ENCODE measurements at regions not wholly inside any gene's neighbourhood (a gene's known extent, or its start where the extent isn't known, plus 50 kb on each side); places are given as distances from the start of the nearest gene placed in this dataset.

GRCh38 chr5:29993286-29993685, 1200.2 kb upstream of the CDH6 start:
- H3K36me3 ChIP-seq (ENCODE audit: insufficient read depth, low read length): no peaks in the 10 kb centered on the region
- no peaks in the 10 kb centered on the region for H3K9me2 ChIP-seq (replicated peaks; ENCODE audit: insufficient read depth, low read length)
- H3K4me3 ChIP-seq (ENCODE audit: low read length): no peak overlapping the region
- no peak overlapping the region for H3K9ac ChIP-seq (ENCODE audit: low read length)
- no peak for DNase-seq
- H4K20me1 ChIP-seq (ENCODE audit: insufficient read depth, low read depth, low read length): no peaks in the 10 kb centered on the region
- H3K9me3 ChIP-seq (ENCODE audit: low read length): peaks cover 30% of the 10 kb centered on the region
- no peak overlapping the region for H3K27ac ChIP-seq (ENCODE audit: low read length)
- no peaks in the 10 kb centered on the region for H3K27me3 ChIP-seq (ENCODE audit: low read length)
- H3K79me2 ChIP-seq (ENCODE audit: low read length): no peaks in the 10 kb centered on the region
- no peaks in the 10 kb centered on the region for H3K4me1 ChIP-seq (ENCODE audit: low read length)
- no peak overlapping the region for H3K4me2 ChIP-seq (ENCODE audit: low read depth, low read length, poor library complexity, severe bottlenecking)
- no peak overlapping the region for H2AFZ ChIP-seq (ENCODE audit: low read length)

GRCh38 chr5:29992248-29992647, 1201.2 kb upstream of the CDH6 start:
- Histone ChIP-seq H3K79me2 (ENCODE audit: low read length) (no peaks in the 10 kb centered on the region), H3K4me3 (ENCODE audit: low read length) (no peak overlapping the region), H3K36me3 (ENCODE audit: insufficient read depth, low read length) (no peaks in the 10 kb centered on the region), H3K4me1 (ENCODE audit: low read length) (no peaks in the 10 kb centered on the region), H3K27ac (ENCODE audit: low read length) (no peak overlapping the region), H3K4me2 (ENCODE audit: low read depth, low read length, poor library complexity, severe bottlenecking) (no peak overlapping the region), H3K9me2 (replicated peaks; ENCODE audit: insufficient read depth, low read length) (no peaks in the 10 kb centered on the region), H3K9me3 (ENCODE audit: low read length) (peaks cover 26% of the 10 kb centered on the region), H2AFZ (ENCODE audit: low read length) (no peak overlapping the region), H4K20me1 (ENCODE audit: insufficient read depth, low read depth, low read length) (no peaks in the 10 kb centered on the region), H3K27me3 (ENCODE audit: low read length) (no peaks in the 10 kb centered on the region), H3K9ac (ENCODE audit: low read length) (no peak overlapping the region)
- DNase-seq: no peak

GRCh38 chr5:29990681-29991080, 1202.8 kb upstream of the CDH6 start:
- Histone ChIP-seq H2AFZ (ENCODE audit: low read length) (no peak overlapping the region), H3K27ac (ENCODE audit: low read length) (no peak overlapping the region), H3K4me3 (ENCODE audit: low read length) (no peak overlapping the region), H3K4me2 (ENCODE audit: low read depth, low read length, poor library complexity, severe bottlenecking) (no peak overlapping the region), H3K27me3 (ENCODE audit: low read length) (no peaks in the 10 kb centered on the region), H4K20me1 (ENCODE audit: insufficient read depth, low read depth, low read length) (no peaks in the 10 kb centered on the region), H3K9me2 (replicated peaks; ENCODE audit: insufficient read depth, low read length) (no peaks in the 10 kb centered on the region), H3K9me3 (ENCODE audit: low read length) (peaks cover 26% of the 10 kb centered on the region), H3K4me1 (ENCODE audit: low read length) (no peaks in the 10 kb centered on the region), H3K36me3 (ENCODE audit: insufficient read depth, low read length) (no peaks in the 10 kb centered on the region), H3K79me2 (ENCODE audit: low read length) (no peaks in the 10 kb centered on the region), H3K9ac (ENCODE audit: low read length) (no peak overlapping the region)
- DNase-seq: no peak

GRCh38 chr5:29984156-29984540, 1209.3 kb upstream of the CDH6 start:
- H3K9me2 ChIP-seq (replicated peaks; ENCODE audit: insufficient read depth, low read length): no peaks in the 10 kb centered on the region
- DNase-seq: no peak
- H3K4me1 ChIP-seq (ENCODE audit: low read length): no peaks in the 10 kb centered on the region
- H3K27me3 ChIP-seq (ENCODE audit: low read length): no peaks in the 10 kb centered on the region
- no peak overlapping the region for H3K4me2 ChIP-seq (ENCODE audit: low read depth, low read length, poor library complexity, severe bottlenecking)
- H3K79me2 ChIP-seq (ENCODE audit: low read length): no peaks in the 10 kb centered on the region
- no peak overlapping the region for H3K9ac ChIP-seq (ENCODE audit: low read length)
- H3K36me3 ChIP-seq (ENCODE audit: insufficient read depth, low read length): no peaks in the 10 kb centered on the region
- no peaks in the 10 kb centered on the region for H4K20me1 ChIP-seq (ENCODE audit: insufficient read depth, low read depth, low read length)
- H3K9me3 ChIP-seq (ENCODE audit: low read length): peaks cover 15% of the 10 kb centered on the region
- H3K4me3 ChIP-seq (ENCODE audit: low read length): no peak overlapping the region
- no peak overlapping the region for H2AFZ ChIP-seq (ENCODE audit: low read length)
- H3K27ac ChIP-seq (ENCODE audit: low read length): no peak overlapping the region

- no peaks in the 10 kb centered on the region for H3K27me3 ChIP-seq (ENCODE audit: low read length)
- no peaks in the 10 kb centered on the region for H3K9me2 ChIP-seq (replicated peaks; ENCODE audit: insufficient read depth, low read length)
- H3K4me1 ChIP-seq (ENCODE audit: low read length): no peaks in the 10 kb centered on the region
- H3K9ac ChIP-seq (ENCODE audit: low read length): no peak overlapping the region
- H4K20me1 ChIP-seq (ENCODE audit: insufficient read depth, low read depth, low read length): no peaks in the 10 kb centered on the region
- H3K4me3 ChIP-seq (ENCODE audit: low read length): no peak overlapping the region
- no peak overlapping the region for H3K27ac ChIP-seq (ENCODE audit: low read length)
- H3K36me3 ChIP-seq (ENCODE audit: insufficient read depth, low read length): no peaks in the 10 kb centered on the region
- no peak overlapping the region for H3K4me2 ChIP-seq (ENCODE audit: low read depth, low read length, poor library complexity, severe bottlenecking)
- DNase-seq: no peak
- H3K9me3 ChIP-seq (ENCODE audit: low read length): peaks cover 14% of the 10 kb centered on the region
- H3K79me2 ChIP-seq (ENCODE audit: low read length): no peaks in the 10 kb centered on the region
- H2AFZ ChIP-seq (ENCODE audit: low read length): no peak overlapping the region
Measured at GRCh38 chr5:29983528-29984155, 1209.8 kb upstream of the CDH6 start.

GRCh38 chr5:29982457-29982856, 1211.0 kb upstream of the CDH6 start:
- no peaks in the 10 kb centered on the region for H4K20me1 ChIP-seq (ENCODE audit: insufficient read depth, low read depth, low read length)
- H3K4me2 ChIP-seq (ENCODE audit: low read depth, low read length, poor library complexity, severe bottlenecking): no peak overlapping the region
- no peak overlapping the region for H2AFZ ChIP-seq (ENCODE audit: low read length)
- peaks cover 11% of the 10 kb centered on the region; the same call in 1 of the 2 replicates for H3K9me3 ChIP-seq (ENCODE audit: low read length)
- H3K27me3 ChIP-seq (ENCODE audit: low read length): no peaks in the 10 kb centered on the region
- no peaks in the 10 kb centered on the region for H3K4me1 ChIP-seq (ENCODE audit: low read length)
- H3K36me3 ChIP-seq (ENCODE audit: insufficient read depth, low read length): no peaks in the 10 kb centered on the region
- no peaks in the 10 kb centered on the region for H3K9me2 ChIP-seq (replicated peaks; ENCODE audit: insufficient read depth, low read length)
- H3K27ac ChIP-seq (ENCODE audit: low read length): no peak overlapping the region
- no peaks in the 10 kb centered on the region for H3K79me2 ChIP-seq (ENCODE audit: low read length)
- no peak for DNase-seq
- no peak overlapping the region for H3K4me3 ChIP-seq (ENCODE audit: low read length)
- H3K9ac ChIP-seq (ENCODE audit: low read length): no peak overlapping the region

- no peaks in the 10 kb centered on the region for H3K9me2 ChIP-seq (replicated peaks; ENCODE audit: insufficient read depth, low read length)
- no peaks in the 10 kb centered on the region for H4K20me1 ChIP-seq (ENCODE audit: insufficient read depth, low read depth, low read length)
- peaks cover 16% of the 10 kb centered on the region for H3K9me3 ChIP-seq (ENCODE audit: low read length)
- H3K4me1 ChIP-seq (ENCODE audit: low read length): no peaks in the 10 kb centered on the region
- H2AFZ ChIP-seq (ENCODE audit: low read length): no peak overlapping the region
- no peak overlapping the region for H3K9ac ChIP-seq (ENCODE audit: low read length)
- H3K4me3 ChIP-seq (ENCODE audit: low read length): no peak overlapping the region
- DNase-seq: no peak
- no peaks in the 10 kb centered on the region for H3K79me2 ChIP-seq (ENCODE audit: low read length)
- no peak overlapping the region for H3K4me2 ChIP-seq (ENCODE audit: low read depth, low read length, poor library complexity, severe bottlenecking)
- H3K27ac ChIP-seq (ENCODE audit: low read length): no peak overlapping the region
- H3K36me3 ChIP-seq (ENCODE audit: insufficient read depth, low read length): no peaks in the 10 kb centered on the region
- no peaks in the 10 kb centered on the region for H3K27me3 ChIP-seq (ENCODE audit: low read length)
Measured at GRCh38 chr5:29972597-29972996, 1220.9 kb upstream of the CDH6 start.

GRCh38 chr5:29963956-29964355, 1229.5 kb upstream of the CDH6 start:
- H3K27me3 ChIP-seq (ENCODE audit: low read length): no peaks in the 10 kb centered on the region
- no peaks in the 10 kb centered on the region for H4K20me1 ChIP-seq (ENCODE audit: insufficient read depth, low read depth, low read length)
- no peak for DNase-seq
- no peaks in the 10 kb centered on the region for H3K9me2 ChIP-seq (replicated peaks; ENCODE audit: insufficient read depth, low read length)
- H3K4me3 ChIP-seq (ENCODE audit: low read length): no peak overlapping the region
- H3K4me1 ChIP-seq (ENCODE audit: low read length): no peaks in the 10 kb centered on the region
- no peak overlapping the region for H3K9ac ChIP-seq (ENCODE audit: low read length)
- no peak overlapping the region for H3K4me2 ChIP-seq (ENCODE audit: low read depth, low read length, poor library complexity, severe bottlenecking)
- no peak overlapping the region for H2AFZ ChIP-seq (ENCODE audit: low read length)
- no peaks in the 10 kb centered on the region for H3K79me2 ChIP-seq (ENCODE audit: low read length)
- H3K36me3 ChIP-seq (ENCODE audit: insufficient read depth, low read length): no peaks in the 10 kb centered on the region
- no peak overlapping the region for H3K27ac ChIP-seq (ENCODE audit: low read length)
- peaks cover 34% of the 10 kb centered on the region for H3K9me3 ChIP-seq (ENCODE audit: low read length)

GRCh38 chr5:29960323-29960722, 1233.2 kb upstream of the CDH6 start:
- Histone ChIP-seq H3K27ac (ENCODE audit: low read length) (no peak overlapping the region), H3K27me3 (ENCODE audit: low read length) (no peaks in the 10 kb centered on the region), H3K4me1 (ENCODE audit: low read length) (no peaks in the 10 kb centered on the region), H3K9me3 (ENCODE audit: low read length) (peaks cover 34% of the 10 kb centered on the region), H2AFZ (ENCODE audit: low read length) (no peak overlapping the region), H3K4me3 (ENCODE audit: low read length) (no peak overlapping the region), H3K4me2 (ENCODE audit: low read depth, low read length, poor library complexity, severe bottlenecking) (no peak overlapping the region), H4K20me1 (ENCODE audit: insufficient read depth, low read depth, low read length) (no peaks in the 10 kb centered on the region), H3K36me3 (ENCODE audit: insufficient read depth, low read length) (no peaks in the 10 kb centered on the region), H3K9ac (ENCODE audit: low read length) (no peak overlapping the region), H3K79me2 (ENCODE audit: low read length) (no peaks in the 10 kb centered on the region), H3K9me2 (replicated peaks; ENCODE audit: insufficient read depth, low read length) (no peaks in the 10 kb centered on the region)
- no peak for DNase-seq

All from Karpas-422 (cell line).